ENCODE measurements at regions not wholly inside any gene's neighbourhood (a gene's known extent, or its start where the extent isn't known, plus 50 kb on each side); places are given as distances from the start of the nearest gene placed in this dataset.

GRCh38 chr4:128718768-128719167 lies 90.7 kb upstream of the JADE1 start:
- TF ChIP-seq CTCF (IDR thresholded peaks at IDR 0.05) (no peak), POLR2A (IDR thresholded peaks at IDR 0.05) (no peak)

Data from heart left ventricle (tissue), 13 donors.